Common myeloid progenitor, CD34-positive (primary cell): ENCODE measurements at regions not wholly inside any gene's neighbourhood (a gene's known extent, or its start where the extent isn't known, plus 50 kb on each side); places are given as distances from the start of the nearest gene placed in this dataset.

Experiments
- CTCF ChIA-PET: fragments of 350-600 bp; sonication (Branson Sonifier 250); formaldehyde crosslinking; loops from one replicate; lab custom pipeline; 2021; ENCODE audit warnings: antibody characterized with exemption; lab: Charles Lee
- POLR2A ChIA-PET: fragments of 350-600 bp; sonication (Branson Sonifier 250); formaldehyde crosslinking; loops from one replicate; lab custom pipeline; 2021; ENCODE audit warnings: antibody characterized with exemption; lab: Charles Lee
- DNase-seq, 3 donors: peaks; one replicate each; pipeline versions ENCODE4 v3.0.0 to v3.0.0-alpha.2; 2013
- H3K27ac ChIP-seq, 2 experiments: 1 replicate in 1 of 2; 2 replicates in 1 of 2; pipeline ENCODE4 v1.7.0; 2013; ENCODE audit warnings: inconsistent platforms in 2 of 2, low read length in 2 of 2, mild to moderate bottlenecking in 2 of 2, low read depth in 1 of 2, moderate library complexity in 1 of 2; ENCODE audit not compliant: severe bottlenecking in 2 of 2, insufficient read depth in 1 of 2, poor library complexity in 1 of 2
- H3K27me3 ChIP-seq, 5 experiments: replicated peaks in 2 of 5; 1 replicate in 3 of 5; 2 replicates in 2 of 5; pipeline versions ENCODE4 v1.6.1 to v1.7.0; 2013; ENCODE audit warnings: low read length in 4 of 5, mild to moderate bottlenecking in 2 of 5, moderate library complexity in 2 of 5, inconsistent platforms in 1 of 5; ENCODE audit not compliant: insufficient read depth in 5 of 5, control insufficient read depth in 4 of 5
- H3K36me3 ChIP-seq, 4 experiments: 1 replicate in 2 of 4; 2 replicates in 2 of 4; pipeline versions ENCODE4 v1.6.1 to v1.7.0; 2013; ENCODE audit warnings: low read length in 3 of 4, control low read depth in 1 of 4, mild to moderate bottlenecking in 1 of 4; ENCODE audit not compliant: control insufficient read depth in 4 of 4, insufficient read depth in 4 of 4
- H3K4me1 ChIP-seq, 4 experiments: 1 replicate in 3 of 4; 2 replicates in 1 of 4; pipeline versions ENCODE4 v1.6.1 to v1.7.1; 2013; ENCODE audit warnings: low read length in 3 of 4, mild to moderate bottlenecking in 3 of 4, control low read depth in 1 of 4, inconsistent platforms in 1 of 4, moderate library complexity in 1 of 4; ENCODE audit not compliant: control insufficient read depth in 4 of 4, insufficient read depth in 4 of 4; ENCODE audit errors: control extremely low read depth in 1 of 4
- H3K4me3 ChIP-seq, 7 experiments: 1 replicate in 4 of 7; 2 replicates in 3 of 7; pipeline versions ENCODE4 v1.5.1 to v1.7.0; 2013; ENCODE audit warnings: mild to moderate bottlenecking in 7 of 7, low read length in 6 of 7, moderate library complexity in 6 of 7, inconsistent platforms in 2 of 7, low read depth in 2 of 7, control low read depth in 1 of 7; ENCODE audit not compliant: insufficient read depth in 4 of 7, control insufficient read depth in 1 of 7; ENCODE audit errors: extremely low read depth in 1 of 7
- H3K9me3 ChIP-seq, 5 experiments: 1 replicate in 4 of 5; 2 replicates in 1 of 5; pipeline versions ENCODE4 v1.6.1 to v1.7.1; 2013; ENCODE audit warnings: low read length in 4 of 5, mild to moderate bottlenecking in 2 of 5, inconsistent platforms in 1 of 5, low read depth in 1 of 5, moderate library complexity in 1 of 5; ENCODE audit not compliant: control insufficient read depth in 4 of 5, insufficient read depth in 2 of 5; ENCODE audit errors: control extremely low read depth in 1 of 5
- WGBS: methylation state at CpG from one replicate; pipeline ENCODE4 v1.1.5; 2013; ENCODE audit not compliant: insufficient coverage; 5-methylcytosine and 5-hydroxymethylcytosine counted together

- no peaks in the 10 kb centered on the region for H3K27me3 ChIP-seq
- ChIA-PET CTCF (no interaction called here), POLR2A (interaction anchor here (0.6 kb wide), 1 partner anchor 31 kb away, joined by 3 read pairs; no protein-coding TSS in a partner anchor)
- DNase-seq = no peak
- H3K36me3 ChIP-seq = no peaks in the 10 kb centered on the region
- H3K9me3 ChIP-seq = peaks cover 0 to 3% (median 0%) of the 10 kb centered on the region in 5 experiments
- no peak overlapping the region for H3K27ac ChIP-seq
- H3K4me3 ChIP-seq = no peak overlapping the region
- WGBS = 100% methylated on average over 2 of the region's 3 CpGs
- no peaks in the 10 kb centered on the region for H3K4me1 ChIP-seq
These were observed 313.6 kb downstream of the EPHA4 start for GRCh38 chr2:221258464-221258863.

- Histone ChIP-seq H3K4me1 (no peaks in the 10 kb centered on the region), H3K9me3 (no peaks in the 10 kb centered on the region), H3K36me3 (no peaks in the 10 kb centered on the region), H3K27ac (no peak overlapping the region), H3K4me3 (no peak overlapping the region), H3K27me3 (no peaks in the 10 kb centered on the region)
- 90% methylated on average over 3 of the region's 3 CpGs for WGBS
- CTCF ChIA-PET = no interaction called here
- no peak for DNase-seq
- POLR2A ChIA-PET = no interaction called here
These were observed 309.5 kb downstream of the EPHA4 start for GRCh38 chr2:221262651-221263050.

GRCh38 chr2:221263573-221263972 lies 308.5 kb downstream of the EPHA4 start:
- WGBS = 100% methylated on average over 2 of the region's 2 CpGs
- no peak for DNase-seq
- Histone ChIP-seq H3K4me1 (no peaks in the 10 kb centered on the region), H3K9me3 (no peaks in the 10 kb centered on the region), H3K4me3 (no peak overlapping the region), H3K36me3 (no peaks in the 10 kb centered on the region), H3K27me3 (no peaks in the 10 kb centered on the region), H3K27ac (no peak overlapping the region)
- CTCF ChIA-PET = no interaction called here
- POLR2A ChIA-PET = no interaction called here

- Histone ChIP-seq H3K27me3 (no peaks in the 10 kb centered on the region), H3K9me3 (no peaks in the 10 kb centered on the region), H3K27ac (no peak overlapping the region), H3K36me3 (no peaks in the 10 kb centered on the region), H3K4me3 (no peak overlapping the region), H3K4me1 (no peaks in the 10 kb centered on the region)
- DNase-seq = no peak
- CTCF ChIA-PET = no interaction called here
- POLR2A ChIA-PET = no interaction called here
- 92% methylated on average over 1 of the region's 2 CpGs for WGBS
These were observed 307.8 kb downstream of the EPHA4 start for GRCh38 chr2:221264318-221264717.

- DNase-seq = no peak
- Histone ChIP-seq H3K4me1 (no peaks in the 10 kb centered on the region), H3K27me3 (no peaks in the 10 kb centered on the region), H3K9me3 (peaks cover 0 to 3% (median 0%) of the 10 kb centered on the region in 5 experiments), H3K36me3 (no peaks in the 10 kb centered on the region), H3K4me3 (no peak overlapping the region), H3K27ac (no peak overlapping the region)
- ChIA-PET POLR2A (no interaction called here), CTCF (no interaction called here)
- 100% methylated on average over 4 of the region's 6 CpGs for WGBS
These were observed 304.2 kb downstream of the EPHA4 start for GRCh38 chr2:221267773-221268425.

- H3K4me1 ChIP-seq = no peaks in the 10 kb centered on the region
- no peak for DNase-seq
- H3K27me3 ChIP-seq = no peaks in the 10 kb centered on the region
- H3K36me3 ChIP-seq = no peaks in the 10 kb centered on the region
- ChIA-PET POLR2A (no interaction called here), CTCF (interaction anchor here (1.3 kb wide), 1 partner anchor 15 kb away, joined by 3 read pairs; no protein-coding TSS in a partner anchor)
- no peak overlapping the region for H3K27ac ChIP-seq
- no peak overlapping the region for H3K4me3 ChIP-seq
- WGBS = 70% methylated on average over 2 of the region's 3 CpGs
- peaks cover 0 to 3% (median 0%) of the 10 kb centered on the region in 5 experiments for H3K9me3 ChIP-seq
These were observed 303.5 kb downstream of the EPHA4 start for GRCh38 chr2:221268631-221269030.

GRCh38 chr2:221270806-221271205 lies 301.3 kb downstream of the EPHA4 start:
- DNase-seq = no peak
- Histone ChIP-seq H3K9me3 (peaks cover 0 to 3% (median 0%) of the 10 kb centered on the region in 5 experiments), H3K4me3 (no peak overlapping the region), H3K27ac (no peak overlapping the region), H3K4me1 (no peaks in the 10 kb centered on the region), H3K36me3 (no peaks in the 10 kb centered on the region), H3K27me3 (no peaks in the 10 kb centered on the region)
- 91% methylated on average over 1 of the region's 2 CpGs for WGBS
- POLR2A ChIA-PET = interaction anchor here (0.6 kb wide), 2 partner anchors 10 to 1688 kb away, joined by 3 to 4 read pairs; no protein-coding TSS in a partner anchor
- CTCF ChIA-PET = no interaction called here
